DMS53 treated with DMSO at 0.1 percent for 48 hours (cell line): ENCODE measurements at regions not wholly inside any gene's neighbourhood (a gene's known extent, or its start where the extent isn't known, plus 50 kb on each side); places are given as distances from the start of the nearest gene placed in this dataset.
A peak's percentile ranks its signal among the peaks of the same experiment; 100 is the strongest.

Experiments
- DNase-seq: peaks from one replicate; lab custom pipeline; 2025; ENCODE audit not compliant: unreplicated experiment; lab: John Stamatoyannopoulos, UW

GRCh38 chr2:145596416-145596815, 1076.5 kb upstream of the ZEB2 start:
- DNase-seq = no peak

- no peak for DNase-seq
Observed at GRCh38 chr2:145595296-145595695, 1075.4 kb upstream of the ZEB2 start.

DNA sequence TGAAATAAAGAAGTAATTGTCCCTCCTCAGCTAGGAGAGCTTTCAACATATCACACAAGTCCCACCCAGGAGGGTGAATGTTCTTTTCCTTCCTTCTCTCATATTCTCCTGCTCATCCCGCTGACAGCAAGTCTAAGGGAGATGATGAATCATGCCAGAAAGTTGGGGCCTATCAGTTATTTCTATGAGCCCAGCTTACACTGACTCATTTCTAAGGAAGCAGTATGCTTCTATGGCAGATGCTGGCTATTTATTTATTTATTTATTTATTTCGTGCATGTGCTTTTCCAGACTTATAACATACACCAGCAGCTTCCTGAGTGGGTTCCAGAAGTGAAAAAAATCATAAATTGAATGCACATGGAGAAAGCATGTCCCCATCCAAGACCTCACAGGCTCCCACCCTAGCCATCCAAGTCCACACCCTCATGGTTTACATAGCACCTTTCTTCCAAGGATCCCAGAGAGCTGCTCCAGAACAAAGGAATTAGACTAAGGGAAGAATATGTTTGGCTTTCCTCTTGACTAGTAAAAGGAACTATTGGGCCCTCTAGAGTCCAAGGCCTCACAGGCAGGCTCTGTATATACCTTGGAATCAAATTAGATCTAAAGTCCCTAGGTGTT, 1074.2 kb upstream of the ZEB2 start:
- DNase-seq = no peak

DNA sequence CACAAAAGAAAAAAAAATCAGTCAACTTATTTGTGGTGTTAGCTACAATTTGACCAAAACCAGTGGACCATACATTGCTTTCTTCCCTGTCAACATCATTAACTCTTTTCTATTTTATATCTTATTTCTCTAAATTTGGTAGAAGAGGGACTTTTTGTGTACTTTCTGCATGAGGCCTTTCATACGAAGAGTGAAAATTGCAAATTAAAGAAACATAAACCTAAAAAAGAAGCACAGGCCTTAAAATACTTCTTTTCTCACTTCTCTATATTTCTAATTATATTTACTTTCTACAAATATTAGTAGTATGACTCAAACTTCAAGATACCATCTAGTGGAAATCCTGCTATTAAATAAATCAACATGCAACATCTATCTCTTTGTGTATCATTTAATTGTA, 1073.4 kb upstream of the ZEB2 start:
- no peak for DNase-seq

DNA sequence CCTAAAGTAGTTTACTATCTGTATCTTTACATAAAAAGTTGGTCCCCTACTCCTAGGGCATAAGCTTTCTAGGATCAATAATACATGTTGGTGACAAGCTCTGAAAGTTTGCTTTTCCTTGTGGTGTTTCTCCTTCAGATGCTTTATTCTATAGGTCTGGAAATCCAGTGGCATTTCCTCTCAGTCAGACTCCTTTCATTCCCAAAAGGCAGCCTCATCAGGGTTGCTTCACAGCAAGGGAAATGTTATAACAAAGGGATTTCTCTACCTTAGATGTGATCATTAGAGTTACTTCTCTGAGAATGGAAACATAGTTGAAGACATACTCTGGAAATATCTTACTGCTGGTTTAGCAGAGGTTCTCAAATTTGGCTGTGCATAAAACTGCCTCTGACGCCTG, 1072.4 kb upstream of the ZEB2 start:
- DNase-seq = no peak

GRCh38 chr2:145591109-145591809, 1071.3 kb upstream of the ZEB2 start:
- no peak for DNase-seq

GRCh38 chr2:145587922-145588321, 1068.0 kb upstream of the ZEB2 start:
- DNase-seq = no peak

DNA sequence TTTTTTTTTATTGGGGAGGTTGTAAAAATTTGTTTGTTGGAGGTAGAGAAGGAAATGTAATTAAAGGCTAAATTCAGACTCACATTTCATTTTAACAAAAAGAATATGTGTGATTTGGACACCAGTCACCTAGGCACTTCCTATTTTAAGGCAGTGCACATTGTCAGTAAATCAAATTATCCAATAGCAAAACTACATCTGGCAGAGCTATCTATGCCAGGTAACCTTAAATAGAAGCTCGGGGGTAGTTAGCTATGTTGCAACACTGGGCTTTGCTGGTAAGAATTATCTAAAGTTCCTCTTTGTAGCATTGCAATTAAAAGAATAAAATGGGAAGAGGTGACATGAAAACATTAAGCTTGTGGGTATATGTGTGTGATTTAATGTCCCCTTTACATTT, 1064.4 kb upstream of the ZEB2 start:
- no peak for DNase-seq

GRCh38 chr2:145573608-145574007, 1053.7 kb upstream of the ZEB2 start:
- no peak for DNase-seq

GRCh38 chr2:145572238-145572637, 1052.3 kb upstream of the ZEB2 start:
- DNase-seq = no peak

- DNase-seq = no peak
Observed at GRCh38 chr2:145569108-145569507, 1049.2 kb upstream of the ZEB2 start.

GRCh38 chr2:145563741-145564615, 1044.1 kb upstream of the ZEB2 start:
- peak; percentile 21 for DNase-seq

DNA sequence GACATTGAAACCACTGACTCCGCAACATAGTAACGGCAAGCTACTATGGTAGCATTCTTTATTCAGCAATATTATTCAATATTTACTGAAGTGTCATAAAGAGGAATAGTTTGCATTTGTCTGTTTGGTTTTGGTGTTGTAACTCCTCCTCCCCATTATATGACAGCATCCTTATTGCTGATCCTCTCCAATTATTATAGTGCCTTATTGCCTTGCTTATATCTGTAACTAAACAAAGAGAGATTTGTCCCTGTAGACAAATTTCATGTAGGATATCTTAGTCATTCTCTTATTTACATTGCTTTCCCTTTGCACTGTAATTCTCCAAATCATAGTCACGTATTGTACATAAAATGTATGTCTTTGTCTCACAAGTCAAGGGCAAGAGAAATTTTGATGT, 1041.2 kb upstream of the ZEB2 start:
- DNase-seq = no peak

- DNase-seq = no peak
Observed at GRCh38 chr2:145558617-145559350, 1038.9 kb upstream of the ZEB2 start.

DNA sequence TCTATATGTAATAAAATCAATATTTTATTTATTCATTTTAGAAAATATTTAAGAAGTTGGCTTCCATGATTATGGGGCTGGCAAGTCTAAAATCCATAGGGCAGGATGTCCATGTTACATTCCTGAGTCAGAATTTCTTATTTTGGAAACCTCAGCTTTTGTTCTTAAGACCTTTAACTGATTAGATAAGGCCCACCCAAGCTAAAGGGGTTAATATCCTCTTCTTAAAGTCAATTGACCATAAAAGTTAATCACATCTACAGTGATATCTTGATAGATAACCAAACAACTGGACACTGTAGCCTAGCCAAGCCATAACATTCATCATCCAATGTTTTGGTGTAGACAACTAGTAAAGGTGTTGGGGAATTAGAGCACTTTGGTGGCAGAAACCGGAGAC, 1035.4 kb upstream of the ZEB2 start:
- DNase-seq = no peak

GRCh38 chr2:145551686-145552085, 1031.8 kb upstream of the ZEB2 start:
- DNase-seq = no peak

- DNase-seq = no peak
Observed at GRCh38 chr2:145548479-145548878, 1028.6 kb upstream of the ZEB2 start.

- no peak for DNase-seq
Observed at GRCh38 chr2:145547620-145548019, 1027.7 kb upstream of the ZEB2 start.

DNA sequence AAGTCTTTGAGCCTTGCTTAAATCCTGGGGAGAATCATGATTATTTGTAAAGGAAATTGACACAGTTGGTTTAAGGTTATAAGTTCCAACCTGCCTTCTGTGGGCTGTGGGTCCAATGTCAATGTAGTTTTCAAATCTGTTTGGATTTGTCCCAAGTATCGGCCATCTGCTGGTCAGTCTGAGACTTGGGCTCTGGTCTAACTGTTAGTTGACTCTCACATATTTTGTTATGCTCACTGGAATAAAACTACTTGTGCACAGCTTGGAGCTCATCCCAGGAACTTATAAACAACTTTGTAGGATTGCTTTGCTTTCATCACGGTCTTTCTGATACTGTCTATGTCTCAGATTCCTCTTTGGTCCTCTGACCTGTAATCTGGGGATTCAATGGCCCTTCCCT, 1026.2 kb upstream of the ZEB2 start:
- no peak for DNase-seq

DNA sequence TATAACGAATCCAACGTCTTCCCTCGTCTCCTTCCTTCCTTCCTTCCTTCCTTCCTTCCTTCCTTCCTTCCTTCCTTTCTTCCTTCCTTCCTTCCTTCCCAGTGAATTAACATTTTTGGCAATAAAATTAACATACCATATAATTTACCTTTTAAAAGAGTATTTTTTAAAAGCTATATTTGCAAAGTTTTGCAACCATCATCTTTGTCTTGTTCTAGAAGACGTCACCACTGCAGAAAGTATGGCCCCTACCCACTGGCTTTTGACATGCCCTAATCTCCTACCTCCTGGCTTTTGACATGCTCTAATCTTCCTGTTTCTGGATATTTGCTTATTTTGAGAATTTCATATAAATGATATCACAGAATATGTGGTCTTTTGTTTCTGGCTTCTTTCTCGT, 1023.9 kb upstream of the ZEB2 start:
- no peak for DNase-seq

DNA sequence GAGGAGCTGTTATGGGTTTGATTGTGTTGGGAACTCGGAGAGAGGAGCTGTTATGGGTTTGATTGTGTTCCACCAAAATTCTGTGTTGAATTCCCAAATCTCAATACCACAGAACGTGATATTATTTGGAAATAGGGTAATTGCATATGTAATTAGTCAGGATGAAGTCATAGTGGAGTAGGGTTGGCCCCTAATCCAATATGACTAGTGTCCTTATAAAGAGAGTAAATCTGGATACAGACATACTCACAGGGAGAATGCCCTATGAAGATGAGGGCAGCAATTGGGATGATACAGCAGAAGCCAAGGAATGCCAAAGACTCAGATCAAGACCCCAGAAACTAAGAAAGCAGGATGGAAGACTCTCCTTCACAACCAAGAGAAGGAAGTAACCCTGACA, 1023.2 kb upstream of the ZEB2 start:
- no peak for DNase-seq
